Inferior parietal cortex (tissue), 1 donor: ENCODE measurements at regions not wholly inside any gene's neighbourhood (a gene's known extent, or its start where the extent isn't known, plus 50 kb on each side); places are given as distances from the start of the nearest gene placed in this dataset.

ENCODE experiments used
- DNase-seq: peaks from one replicate; pipeline ENCODE4 v3.0.0-alpha.2; 2016; ENCODE audit errors: extremely low spot score

- no peak for DNase-seq
Observed at GRCh38 chr21:26224366-26224765, 53.8 kb upstream of the APP start.
